IPS-18a (cell line): ENCODE measurements at regions not wholly inside any gene's neighbourhood (a gene's known extent, or its start where the extent isn't known, plus 50 kb on each side); places are given as distances from the start of the nearest gene placed in this dataset.

Source experiments
- H3K27ac ChIP-seq: one replicate; pipeline ENCODE4 v1.5.1; 2013; ENCODE audit warnings: low read length
- H3K27me3 ChIP-seq: one replicate; pipeline ENCODE4 v1.6.1; 2013; ENCODE audit warnings: mild to moderate bottlenecking, low read length; ENCODE audit not compliant: control insufficient read depth, insufficient read depth
- H3K36me3 ChIP-seq: one replicate; pipeline ENCODE4 v1.6.1; 2013; ENCODE audit warnings: low read depth, low read length; ENCODE audit not compliant: control insufficient read depth
- H3K4me1 ChIP-seq: one replicate; pipeline ENCODE4 v1.6.1; 2013; ENCODE audit warnings: low read depth, low read length; ENCODE audit not compliant: control insufficient read depth
- H3K4me3 ChIP-seq: one replicate; pipeline ENCODE4 v1.5.1; 2013; ENCODE audit warnings: low read length
- H3K9ac ChIP-seq: one replicate; pipeline ENCODE4 v1.6.1; 2013; ENCODE audit warnings: mild to moderate bottlenecking, low read length, moderate library complexity
- H3K9me3 ChIP-seq: one replicate; pipeline ENCODE4 v1.6.1; 2013; ENCODE audit warnings: low read depth, low read length; ENCODE audit not compliant: control insufficient read depth

- H3K4me3 ChIP-seq = no peak overlapping the region
- no peaks in the 10 kb centered on the region for H3K36me3 ChIP-seq
- H3K27me3 ChIP-seq = no peaks in the 10 kb centered on the region
- no peak overlapping the region for H3K9ac ChIP-seq
- H3K9me3 ChIP-seq = no peaks in the 10 kb centered on the region
- H3K27ac ChIP-seq = no peak overlapping the region
- H3K4me1 ChIP-seq = no peaks in the 10 kb centered on the region
Measured at GRCh38 chr2:234438305-234438977, 58.4 kb downstream of the ARL4C start.

GRCh38 chr2:234437642-234438304, 59.1 kb downstream of the ARL4C start:
- Histone ChIP-seq H3K27ac (no peak overlapping the region), H3K9me3 (no peaks in the 10 kb centered on the region), H3K36me3 (no peaks in the 10 kb centered on the region), H3K9ac (no peak overlapping the region), H3K27me3 (no peaks in the 10 kb centered on the region), H3K4me3 (no peak overlapping the region), H3K4me1 (no peaks in the 10 kb centered on the region)

GRCh38 chr2:234436482-234436837, 60.4 kb downstream of the ARL4C start:
- Histone ChIP-seq H3K36me3 (no peaks in the 10 kb centered on the region), H3K4me3 (no peak overlapping the region), H3K9me3 (no peaks in the 10 kb centered on the region), H3K27ac (no peak overlapping the region), H3K9ac (no peak overlapping the region), H3K27me3 (no peaks in the 10 kb centered on the region), H3K4me1 (no peaks in the 10 kb centered on the region)

GRCh38 chr2:234435836-234436481, 60.9 kb downstream of the ARL4C start:
- H3K4me3 ChIP-seq = no peak overlapping the region
- H3K9me3 ChIP-seq = no peaks in the 10 kb centered on the region
- H3K9ac ChIP-seq = no peak overlapping the region
- no peaks in the 10 kb centered on the region for H3K27me3 ChIP-seq
- H3K27ac ChIP-seq = no peak overlapping the region
- no peaks in the 10 kb centered on the region for H3K36me3 ChIP-seq
- peaks cover 3% of the 10 kb centered on the region for H3K4me1 ChIP-seq

GRCh38 chr2:234433201-234433600, 63.7 kb downstream of the ARL4C start:
- Histone ChIP-seq H3K4me3 (no peak overlapping the region), H3K9ac (no peak overlapping the region), H3K4me1 (peaks cover 17% of the 10 kb centered on the region), H3K9me3 (no peaks in the 10 kb centered on the region), H3K27me3 (peaks cover 15% of the 10 kb centered on the region), H3K27ac (no peak overlapping the region), H3K36me3 (no peaks in the 10 kb centered on the region)

- Histone ChIP-seq H3K4me1 (peaks cover 33% of the 10 kb centered on the region), H3K9ac (no peak overlapping the region), H3K36me3 (no peaks in the 10 kb centered on the region), H3K4me3 (no peak overlapping the region), H3K27ac (no peak overlapping the region), H3K27me3 (peaks cover 32% of the 10 kb centered on the region), H3K9me3 (no peaks in the 10 kb centered on the region)
Measured at GRCh38 chr2:234430871-234431270, 66.0 kb downstream of the ARL4C start.

- Histone ChIP-seq H3K4me3 (no peak overlapping the region), H3K27me3 (peaks cover 43% of the 10 kb centered on the region), H3K4me1 (peaks cover 33% of the 10 kb centered on the region), H3K9me3 (no peaks in the 10 kb centered on the region), H3K36me3 (no peaks in the 10 kb centered on the region), H3K9ac (no peak overlapping the region), H3K27ac (no peak overlapping the region)
Measured at GRCh38 chr2:234429265-234429664, 67.6 kb downstream of the ARL4C start.

- Histone ChIP-seq H3K4me3 (peak overlapping the region; percentile 33), H3K9me3 (no peaks in the 10 kb centered on the region), H3K4me1 (peaks cover 36% of the 10 kb centered on the region), H3K27me3 (peaks cover 43% of the 10 kb centered on the region), H3K36me3 (no peaks in the 10 kb centered on the region), H3K9ac (no peak overlapping the region), H3K27ac (no peak overlapping the region)
Measured at GRCh38 chr2:234427081-234428061, 69.5 kb downstream of the ARL4C start.

GRCh38 chr2:234426616-234427015, 70.3 kb downstream of the ARL4C start:
- Histone ChIP-seq H3K4me1 (peaks cover 36% of the 10 kb centered on the region), H3K9me3 (no peaks in the 10 kb centered on the region), H3K27me3 (peaks cover 43% of the 10 kb centered on the region), H3K27ac (no peak overlapping the region), H3K9ac (no peak overlapping the region), H3K4me3 (no peak overlapping the region), H3K36me3 (no peaks in the 10 kb centered on the region)

- peaks cover 33% of the 10 kb centered on the region for H3K4me1 ChIP-seq
Measured at GRCh38 chr2:234425639-234426603, 71.0 kb downstream of the ARL4C start.

More at GRCh38 chr2:234425639-234426603, 71.0 kb downstream of the ARL4C start:
- no peaks in the 10 kb centered on the region for H3K9me3 ChIP-seq
- H3K36me3 ChIP-seq = no peaks in the 10 kb centered on the region
- H3K27me3 ChIP-seq = peaks cover 43% of the 10 kb centered on the region
- no peak overlapping the region for H3K27ac ChIP-seq
- no peak overlapping the region for H3K4me3 ChIP-seq
- no peak overlapping the region for H3K9ac ChIP-seq
